Middle frontal gyrus (tissue), 1 donor: ENCODE measurements at regions not wholly inside any gene's neighbourhood (a gene's known extent, or its start where the extent isn't known, plus 50 kb on each side); places are given as distances from the start of the nearest gene placed in this dataset.

Experiments used
- DNase-seq: peaks from one replicate; pipeline ENCODE4 v3.0.0-alpha.2; 2015; ENCODE audit warnings: low spot score; ENCODE audit errors: extremely low spot score

GRCh38 chr2:65744477-65745200, 312.2 kb upstream of the SPRED2 start:
- DNase-seq = no peak

- DNase-seq = no peak
Observed at GRCh38 chr2:65742977-65743376, 310.6 kb upstream of the SPRED2 start.

- DNase-seq = no peak
Observed at GRCh38 chr2:65739927-65740326, 307.5 kb upstream of the SPRED2 start.

GRCh38 chr2:65737452-65738011, 305.1 kb upstream of the SPRED2 start:
- no peak for DNase-seq

- no peak for DNase-seq
Observed at GRCh38 chr2:65731476-65731875, 299.1 kb upstream of the SPRED2 start.

- DNase-seq = no peak
Observed at GRCh38 chr2:65730186-65730585, 297.8 kb upstream of the SPRED2 start.

GRCh38 chr2:65729246-65729645, 296.8 kb upstream of the SPRED2 start:
- DNase-seq = no peak

GRCh38 chr2:65728477-65729180, 296.2 kb upstream of the SPRED2 start:
- no peak for DNase-seq

- DNase-seq = no peak
Observed at GRCh38 chr2:65727816-65728215, 295.4 kb upstream of the SPRED2 start.

- DNase-seq = no peak
Observed at GRCh38 chr2:65727381-65727780, 295.0 kb upstream of the SPRED2 start.

GRCh38 chr2:65724752-65725151, 292.4 kb upstream of the SPRED2 start:
- no peak for DNase-seq

GRCh38 chr2:65724336-65724735, 291.9 kb upstream of the SPRED2 start:
- DNase-seq = no peak

- no peak for DNase-seq
Observed at GRCh38 chr2:65722028-65722778, 289.8 kb upstream of the SPRED2 start.

GRCh38 chr2:65716698-65717097, 284.3 kb upstream of the SPRED2 start:
- DNase-seq = no peak

- no peak for DNase-seq
Observed at GRCh38 chr2:65715323-65715722, 282.9 kb upstream of the SPRED2 start.

- DNase-seq = no peak
Observed at GRCh38 chr2:65714866-65715265, 282.5 kb upstream of the SPRED2 start.

GRCh38 chr2:65711863-65712262, 279.5 kb upstream of the SPRED2 start:
- no peak for DNase-seq

GRCh38 chr2:65710779-65711295, 278.4 kb upstream of the SPRED2 start:
- no peak for DNase-seq

GRCh38 chr2:65710356-65710755, 278.0 kb upstream of the SPRED2 start:
- DNase-seq = no peak

- DNase-seq = no peak
Observed at GRCh38 chr2:65708086-65708485, 275.7 kb upstream of the SPRED2 start.

GRCh38 chr2:65706411-65706810, 274.0 kb upstream of the SPRED2 start:
- no peak for DNase-seq

GRCh38 chr2:65701191-65701590, 268.8 kb upstream of the SPRED2 start:
- no peak for DNase-seq
